GM13976 (cell line): ENCODE measurements at regions not wholly inside any gene's neighbourhood (a gene's known extent, or its start where the extent isn't known, plus 50 kb on each side); places are given as distances from the start of the nearest gene placed in this dataset.
"Not testable (repeated sequence)": the region's sequence is repeated elsewhere in the genome, so short reads cannot be mapped to it uniquely, and the experiment has no call there.

Experiments used
- DNase-seq: peaks from one replicate; pipeline ENCODE4 v3.0.0; 2012; ENCODE audit warnings: low spot score
- CTCF ChIP-seq: IDR thresholded peaks from 2 replicates; pipeline ENCODE4 v1.5.1; 2012; ENCODE audit warnings: borderline replicate concordance, mild to moderate bottlenecking; ENCODE audit not compliant: insufficient read depth; ENCODE audit errors: extremely low read depth, missing control alignments, control extremely low read depth
- in situ Hi-C: fragments of 300-500 bp; cut with MboI; formaldehyde crosslinking; loops from one replicate; pipeline ENCODE4 v1.12.0; 2022; ENCODE audit warnings: low sequenced_read_pairs, mixed read lengths, inconsistent platforms; ENCODE audit not compliant: unreplicated experiment

GRCh38 chr4:187666697-187667494, 328.7 kb upstream of the ZFP42 start:
- in situ Hi-C loops = no loop called here
- DNase-seq = no peak
- no peak for TF ChIP-seq CTCF

- in situ Hi-C loops = no loop called here
- no peak for DNase-seq
- TF ChIP-seq CTCF = no peak
These were observed 327.0 kb upstream of the ZFP42 start for GRCh38 chr4:187668526-187669082.

GRCh38 chr4:187671521-187671920, 324.1 kb upstream of the ZFP42 start:
- DNase-seq, in situ Hi-C loops: not testable (repeated sequence)

GRCh38 chr4:187671958-187672357, 323.6 kb upstream of the ZFP42 start:
- in situ Hi-C loops, DNase-seq: not testable (repeated sequence)

GRCh38 chr4:187672526-187672925, 323.0 kb upstream of the ZFP42 start:
- DNase-seq, in situ Hi-C loops: not testable (repeated sequence)

- DNase-seq = no peak
- in situ Hi-C loops = no loop called here
- no peak for TF ChIP-seq CTCF
These were observed 316.1 kb upstream of the ZFP42 start for GRCh38 chr4:187679450-187679849.

GRCh38 chr4:187685247-187685646, 310.3 kb upstream of the ZFP42 start:
- no peak for TF ChIP-seq CTCF
- in situ Hi-C loops = no loop called here
- DNase-seq = no peak

- in situ Hi-C loops = no loop called here
- no peak for TF ChIP-seq CTCF
- no peak for DNase-seq
These were observed 307.9 kb upstream of the ZFP42 start for GRCh38 chr4:187687697-187688096.
